ENCODE measurements at regions not wholly inside any gene's neighbourhood (a gene's known extent, or its start where the extent isn't known, plus 50 kb on each side); places are given as distances from the start of the nearest gene placed in this dataset.
"Not testable (repeated sequence)": the region's sequence is repeated elsewhere in the genome, so short reads cannot be mapped to it uniquely, and the experiment has no call there.

DNA sequence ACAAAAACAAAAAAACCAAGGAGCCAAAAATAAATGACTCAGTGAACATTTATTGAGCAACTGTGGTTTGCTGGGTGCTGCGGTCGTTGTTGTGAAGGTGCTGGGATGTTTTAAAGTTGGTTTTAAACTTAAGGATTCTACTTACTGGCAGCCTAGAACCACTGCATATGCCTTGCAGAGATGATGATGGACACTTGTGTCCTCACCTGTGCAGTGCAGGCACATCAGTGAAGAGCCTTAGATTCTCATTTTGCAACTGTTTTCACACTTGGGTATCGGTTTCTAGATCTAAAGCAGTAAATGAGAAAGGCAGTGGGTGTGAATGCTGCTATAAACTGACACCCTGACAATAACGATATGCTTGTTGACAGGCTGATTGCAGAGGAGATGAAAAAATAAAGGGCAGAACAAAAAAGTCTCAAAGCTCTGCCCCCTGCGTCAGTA, 68.8 kb downstream of the UTRN start:
- no peak for DNase-seq (ENCODE audit: extremely low read depth in 1 of 2, low read depth in 1 of 2)

GRCh38 chr6:144359783-144360182, 74.6 kb downstream of the UTRN start:
- no peak for DNase-seq (ENCODE audit: extremely low read depth in 1 of 2, low read depth in 1 of 2)

GRCh38 chr6:144360401-144360800, 75.3 kb downstream of the UTRN start:
- no peak for DNase-seq (ENCODE audit: extremely low read depth in 1 of 2, low read depth in 1 of 2)

DNA sequence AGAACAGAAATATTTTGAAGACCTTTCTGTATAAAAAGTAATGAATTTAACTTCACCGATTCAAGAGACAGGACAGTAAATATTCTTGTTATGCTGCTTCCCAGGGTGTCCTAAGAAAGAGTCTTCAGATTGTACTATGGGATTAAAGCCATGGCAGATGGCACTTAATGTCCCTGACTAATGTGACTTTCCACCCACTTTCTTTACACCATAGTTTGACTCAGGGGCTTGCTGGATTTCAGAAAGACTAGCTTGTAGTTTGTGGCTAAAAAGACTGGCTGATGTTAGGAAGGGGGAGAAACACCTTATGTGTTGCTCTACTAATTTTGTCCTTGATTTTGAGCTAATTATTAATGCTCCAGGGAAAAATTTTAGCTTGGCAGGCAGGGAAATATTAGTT, 75.9 kb downstream of the UTRN start:
- no peak for DNase-seq (ENCODE audit: extremely low read depth in 1 of 2, low read depth in 1 of 2)

DNA sequence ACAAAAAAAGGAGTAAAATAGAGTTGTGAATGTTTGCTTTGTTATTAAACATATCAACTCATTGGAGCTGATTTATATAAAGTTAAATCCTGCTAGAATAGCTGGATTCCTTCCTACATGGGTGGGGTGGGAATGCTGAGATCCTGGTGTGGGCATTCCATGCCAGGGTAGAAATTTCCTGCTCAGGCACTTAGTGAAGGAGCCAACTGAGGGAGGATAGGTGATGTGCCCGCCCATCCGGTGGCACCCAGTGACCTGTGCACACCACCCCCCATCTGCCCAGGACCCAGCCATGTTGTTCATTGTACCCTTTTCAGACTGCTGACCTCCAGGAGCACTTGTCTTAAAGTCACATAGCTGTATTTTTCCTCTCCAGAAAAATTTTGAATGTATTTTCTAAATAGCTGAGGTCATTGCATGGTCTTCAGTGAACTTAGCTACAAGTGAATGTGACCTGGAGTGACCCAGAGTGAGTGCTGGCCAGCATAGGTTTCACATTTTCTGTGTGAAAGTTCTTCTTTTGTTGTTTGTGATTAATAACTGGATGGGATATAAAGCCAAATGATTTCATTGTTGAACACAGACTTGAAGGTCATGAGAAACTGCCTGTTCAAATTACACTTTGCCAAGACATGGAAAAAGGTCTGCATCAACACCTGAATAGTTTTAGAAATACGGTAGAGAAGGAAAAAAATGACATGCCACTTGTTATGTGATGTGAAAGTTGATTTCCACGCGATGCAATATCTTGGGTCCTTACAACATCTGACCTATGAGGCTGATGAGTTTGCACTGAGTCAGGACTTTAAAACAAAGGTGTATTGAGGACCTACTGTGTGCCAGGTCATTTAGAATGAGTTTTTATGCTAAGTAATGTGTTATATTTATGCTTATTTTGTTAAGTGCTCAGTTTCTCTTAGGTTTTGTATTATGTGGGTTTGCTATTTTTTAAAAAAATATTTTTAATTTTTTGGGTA, 77.2 kb downstream of the UTRN start:
- no peak for DNase-seq (ENCODE audit: extremely low read depth in 1 of 2, low read depth in 1 of 2)

GRCh38 chr6:144364208-144364720, 79.1 kb downstream of the UTRN start:
- DNase-seq (ENCODE audit: extremely low read depth in 1 of 2, low read depth in 1 of 2), result no peak

GRCh38 chr6:144364782-144365181, 79.6 kb downstream of the UTRN start:
- DNase-seq (ENCODE audit: extremely low read depth in 1 of 2, low read depth in 1 of 2), result no peak

DNA sequence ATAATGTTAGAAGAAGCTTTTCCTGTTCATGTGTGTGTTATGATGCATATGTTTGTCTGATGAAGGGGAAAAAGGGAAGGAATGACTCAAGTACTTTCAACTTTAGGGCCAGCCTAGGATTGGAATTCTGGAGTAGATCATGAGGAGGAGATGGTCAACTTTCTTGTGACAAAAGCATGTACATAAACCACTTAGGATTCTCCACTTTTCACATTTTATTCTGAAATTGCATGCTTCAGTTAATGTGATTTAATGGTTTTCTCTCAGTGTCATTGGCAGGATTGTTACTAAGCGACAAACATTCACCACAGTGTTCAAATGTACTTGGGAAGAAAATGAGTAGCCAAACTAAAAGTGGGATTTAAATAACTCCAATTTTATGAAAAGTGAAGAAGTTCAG, 80.1 kb downstream of the UTRN start:
- DNase-seq (ENCODE audit: extremely low read depth in 1 of 2, low read depth in 1 of 2), result no peak

GRCh38 chr6:144369696-144370095, 84.6 kb downstream of the UTRN start:
- DNase-seq (ENCODE audit: extremely low read depth in 1 of 2, low read depth in 1 of 2), result not testable (repeated sequence)

DNA sequence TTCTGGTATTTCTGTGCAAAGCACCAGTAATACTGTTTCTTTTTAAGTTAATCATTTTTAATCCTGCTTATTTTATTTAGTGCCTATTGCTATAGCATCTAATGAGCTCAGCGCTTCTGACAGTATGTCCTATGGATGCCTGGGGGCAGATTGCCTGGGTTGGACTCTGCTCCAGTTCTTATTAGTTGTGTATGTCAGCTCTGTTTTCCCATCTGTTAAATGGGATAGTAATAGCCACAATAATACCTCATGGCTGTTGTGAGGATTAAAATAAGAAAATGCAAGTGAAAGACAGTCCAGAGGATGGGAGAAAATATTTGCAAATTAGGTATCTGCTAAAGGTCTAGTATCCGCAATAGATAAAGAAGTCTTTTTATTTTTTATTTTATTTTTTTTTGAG, 87.0 kb downstream of the UTRN start:
- no peak for DNase-seq (ENCODE audit: extremely low read depth in 1 of 2, low read depth in 1 of 2)

- DNase-seq (ENCODE audit: extremely low read depth in 1 of 2, low read depth in 1 of 2), result no peak
Observed at GRCh38 chr6:144372611-144373594, 87.8 kb downstream of the UTRN start.

- DNase-seq (ENCODE audit: extremely low read depth in 1 of 2, low read depth in 1 of 2), result not testable (repeated sequence)
Observed at GRCh38 chr6:144374525-144374924, 89.4 kb downstream of the UTRN start.

- DNase-seq (ENCODE audit: extremely low read depth in 1 of 2, low read depth in 1 of 2), result no peak
Observed at GRCh38 chr6:144377586-144378210, 92.6 kb downstream of the UTRN start.

- DNase-seq (ENCODE audit: extremely low read depth in 1 of 2, low read depth in 1 of 2), result no peak
Observed at GRCh38 chr6:144378437-144378836, 93.3 kb downstream of the UTRN start.

DNA sequence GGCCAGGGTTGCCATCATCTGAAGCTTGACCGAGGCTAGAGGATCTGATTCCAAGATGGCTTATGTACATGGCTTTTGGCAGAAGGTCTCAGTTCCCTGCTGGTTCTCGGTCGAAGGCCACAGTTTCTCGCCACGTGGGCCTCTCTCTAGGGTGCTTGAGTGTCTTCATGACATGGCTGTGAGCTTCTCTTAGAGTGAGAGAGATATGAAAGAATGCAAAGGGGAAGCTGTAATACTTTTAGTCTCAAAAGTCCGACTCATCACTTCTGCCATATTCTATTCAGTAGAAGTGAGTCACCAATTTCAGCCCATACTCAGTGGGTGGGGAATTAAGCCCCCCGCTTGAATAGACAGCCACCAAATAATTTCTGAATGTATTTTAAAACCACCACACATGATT, 94.2 kb downstream of the UTRN start:
- no peak for DNase-seq (ENCODE audit: extremely low read depth in 1 of 2, low read depth in 1 of 2)

- DNase-seq (ENCODE audit: extremely low read depth in 1 of 2, low read depth in 1 of 2), result not testable (repeated sequence)
Observed at GRCh38 chr6:144381499-144381898, 96.4 kb downstream of the UTRN start.

DNA sequence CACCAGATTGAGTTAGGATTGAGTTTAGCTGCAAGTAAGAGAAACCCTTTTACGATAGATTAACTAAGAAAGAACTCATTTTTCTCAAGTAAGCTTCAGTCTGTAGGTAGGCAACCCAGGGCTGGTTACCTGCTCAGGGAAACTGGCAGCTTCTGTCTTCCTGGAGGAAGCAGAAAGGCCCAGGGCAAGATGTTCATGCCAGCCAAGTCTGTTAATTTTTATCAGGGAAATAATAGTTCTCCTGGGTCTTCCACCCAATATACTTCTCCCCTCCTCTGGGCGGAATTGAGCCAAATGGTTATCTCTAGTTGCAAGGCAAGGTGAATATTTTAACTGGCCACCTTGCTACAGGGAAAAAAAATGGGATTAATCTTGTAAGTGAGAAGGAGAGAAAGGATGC, 98.2 kb downstream of the UTRN start:
- DNase-seq (ENCODE audit: extremely low read depth in 1 of 2, low read depth in 1 of 2), result no peak

- no peak for DNase-seq (ENCODE audit: extremely low read depth in 1 of 2, low read depth in 1 of 2)
Observed at GRCh38 chr6:144384427-144384826, 99.3 kb downstream of the UTRN start.

- not testable (repeated sequence) for DNase-seq (ENCODE audit: extremely low read depth in 1 of 2, low read depth in 1 of 2)
Observed at GRCh38 chr6:144389474-144389873, 104.3 kb downstream of the UTRN start.

DNA sequence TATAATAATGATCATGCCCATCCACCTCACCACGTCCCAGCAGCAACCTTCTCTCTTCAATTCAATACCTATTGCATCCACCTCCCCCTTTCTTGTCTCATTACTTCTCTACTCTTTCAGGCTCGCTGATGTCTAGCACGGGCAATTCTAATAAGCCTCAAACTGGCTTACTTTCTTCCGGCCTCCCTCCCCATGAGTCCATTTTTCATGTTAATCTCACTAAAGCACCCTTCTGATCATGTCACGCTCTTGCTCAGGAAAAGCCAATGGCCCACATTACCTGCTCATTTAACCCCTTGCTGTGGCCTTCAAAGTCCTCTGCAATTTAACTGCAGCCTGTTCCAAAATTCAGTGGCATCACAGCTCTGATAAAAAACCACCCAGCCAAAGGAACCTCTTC, 105.1 kb downstream of the UTRN start:
- no peak for DNase-seq (ENCODE audit: extremely low read depth in 1 of 2, low read depth in 1 of 2)

DNA sequence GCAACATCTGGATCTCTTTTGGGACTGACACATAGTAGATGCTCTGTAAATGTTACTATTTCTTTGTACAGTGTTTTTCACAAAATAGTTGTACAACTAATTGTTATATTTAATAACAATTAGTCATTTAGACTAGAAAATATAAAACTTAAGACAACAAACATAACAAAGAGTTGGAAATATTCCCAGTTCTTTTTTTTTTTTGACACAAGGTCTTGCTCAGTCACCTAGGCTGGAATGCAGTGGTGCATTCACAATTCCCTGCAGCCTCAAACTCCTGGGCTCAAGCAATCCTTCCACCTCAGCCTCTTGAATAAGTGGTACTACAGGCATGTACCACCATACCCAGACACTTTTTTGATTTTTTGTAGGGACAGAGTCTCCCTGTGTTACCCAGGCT, 105.8 kb downstream of the UTRN start:
- DNase-seq (ENCODE audit: extremely low read depth in 1 of 2, low read depth in 1 of 2), result no peak

Data from activated CD8-positive, alpha-beta memory T cell treated with anti-CD3 and anti-CD28 coated beads for 1 hour (primary cell).